SHP77 treated with DMSO at 0.1 percent for 48 hours (cell line): ENCODE measurements at regions not wholly inside any gene's neighbourhood (a gene's known extent, or its start where the extent isn't known, plus 50 kb on each side); places are given as distances from the start of the nearest gene placed in this dataset.

Experiments used
- DNase-seq: peaks from one replicate; lab custom pipeline; 2025; lab: John Stamatoyannopoulos, UW

GRCh38 chr20:59431014-59431413 is 130.6 kb downstream of the EDN3 start:
- DNase-seq: no peak

GRCh38 chr20:59434960-59435359 is 134.5 kb downstream of the EDN3 start:
- no peak for DNase-seq

GRCh38 chr20:59435518-59435917 is 135.1 kb downstream of the EDN3 start:
- no peak for DNase-seq

- no peak for DNase-seq
These were observed 137.2 kb downstream of the EDN3 start for GRCh38 chr20:59437601-59438031.

GRCh38 chr20:59438201-59438600 is 137.8 kb downstream of the EDN3 start:
- no peak for DNase-seq

- no peak for DNase-seq
These were observed 138.8 kb downstream of the EDN3 start for GRCh38 chr20:59439243-59439642.

GRCh38 chr20:59441306-59441705 is 140.9 kb downstream of the EDN3 start:
- DNase-seq: no peak

GRCh38 chr20:59441860-59442810 is 141.7 kb downstream of the EDN3 start:
- DNase-seq: no peak

GRCh38 chr20:59443550-59443949 is 143.1 kb downstream of the EDN3 start:
- no peak for DNase-seq

- DNase-seq: no peak
These were observed 146.0 kb downstream of the EDN3 start for GRCh38 chr20:59446376-59446775.

- DNase-seq: no peak
These were observed 147.8 kb downstream of the EDN3 start for GRCh38 chr20:59448196-59448595.

GRCh38 chr20:59448851-59449444 is 148.5 kb downstream of the EDN3 start:
- no peak for DNase-seq

- DNase-seq: no peak
These were observed 150.7 kb downstream of the EDN3 start for GRCh38 chr20:59451066-59451630.

GRCh38 chr20:59451641-59452040 is 151.2 kb downstream of the EDN3 start:
- no peak for DNase-seq

- DNase-seq: no peak
These were observed 151.5 kb upstream of the PHACTR3 start for GRCh38 chr20:59452856-59453255.

- no peak for DNase-seq
These were observed 150.4 kb upstream of the PHACTR3 start for GRCh38 chr20:59453759-59454560.

- no peak for DNase-seq
These were observed 148.7 kb upstream of the PHACTR3 start for GRCh38 chr20:59455402-59456341.

GRCh38 chr20:59456342-59457279 is 147.7 kb upstream of the PHACTR3 start:
- no peak for DNase-seq

- no peak for DNase-seq
These were observed 145.7 kb upstream of the PHACTR3 start for GRCh38 chr20:59458645-59459044.

- no peak for DNase-seq
These were observed 144.8 kb upstream of the PHACTR3 start for GRCh38 chr20:59459586-59459985.
